ENCODE measurements at regions not wholly inside any gene's neighbourhood (a gene's known extent, or its start where the extent isn't known, plus 50 kb on each side); places are given as distances from the start of the nearest gene placed in this dataset.

GRCh38 chr3:59675495-59675894, 625.7 kb upstream of the CFAP20DC start:
- Histone ChIP-seq H3K27ac (ENCODE audit: low read depth, low read length) (no peak overlapping the region), H3K4me1 (ENCODE audit: control insufficient read depth in 3 of 3, insufficient read depth in 3 of 3, low read length in 3 of 3) (no peaks in the 10 kb centered on the region), H3K9me3 (ENCODE audit: control insufficient read depth in 3 of 3, low read length in 3 of 3) (no peaks in the 10 kb centered on the region), H3K9ac (ENCODE audit: low read depth in 1 of 3, low read length in 3 of 3) (no peak overlapping the region), H3K27me3 (ENCODE audit: control insufficient read depth in 3 of 3, insufficient read depth in 3 of 3, low read length in 3 of 3) (no peaks in the 10 kb centered on the region), H3K36me3 (ENCODE audit: control insufficient read depth in 3 of 3, insufficient read depth in 3 of 3, low read length in 3 of 3) (no peaks in the 10 kb centered on the region), H3K4me3 (ENCODE audit: low read length in 3 of 3) (no peak overlapping the region)

GRCh38 chr3:59663076-59663850, 613.4 kb upstream of the CFAP20DC start:
- Histone ChIP-seq H3K27me3 (ENCODE audit: control insufficient read depth in 3 of 3, insufficient read depth in 3 of 3, low read length in 3 of 3) (no peaks in the 10 kb centered on the region), H3K36me3 (ENCODE audit: control insufficient read depth in 3 of 3, insufficient read depth in 3 of 3, low read length in 3 of 3) (no peaks in the 10 kb centered on the region), H3K27ac (ENCODE audit: low read depth, low read length) (no peak overlapping the region), H3K4me1 (ENCODE audit: control insufficient read depth in 3 of 3, insufficient read depth in 3 of 3, low read length in 3 of 3) (no peaks in the 10 kb centered on the region), H3K9me3 (ENCODE audit: control insufficient read depth in 3 of 3, low read length in 3 of 3) (no peaks in the 10 kb centered on the region), H3K4me3 (ENCODE audit: low read length in 3 of 3) (no peak overlapping the region), H3K9ac (ENCODE audit: low read depth in 1 of 3, low read length in 3 of 3) (no peak overlapping the region)

- no peak overlapping the region for H3K4me3 ChIP-seq (ENCODE audit: low read length in 3 of 3)
- no peak overlapping the region for H3K9ac ChIP-seq (ENCODE audit: low read depth in 1 of 3, low read length in 3 of 3)
- no peaks in the 10 kb centered on the region for H3K27me3 ChIP-seq (ENCODE audit: control insufficient read depth in 3 of 3, insufficient read depth in 3 of 3, low read length in 3 of 3)
- no peak overlapping the region for H3K27ac ChIP-seq (ENCODE audit: low read depth, low read length)
- H3K9me3 ChIP-seq (ENCODE audit: control insufficient read depth in 3 of 3, low read length in 3 of 3), result no peaks in the 10 kb centered on the region
- H3K4me1 ChIP-seq (ENCODE audit: control insufficient read depth in 3 of 3, insufficient read depth in 3 of 3, low read length in 3 of 3), result no peaks in the 10 kb centered on the region
- no peaks in the 10 kb centered on the region for H3K36me3 ChIP-seq (ENCODE audit: control insufficient read depth in 3 of 3, insufficient read depth in 3 of 3, low read length in 3 of 3)
These were observed 611.2 kb upstream of the CFAP20DC start for GRCh38 chr3:59660852-59661625.

- H3K27ac ChIP-seq (ENCODE audit: low read depth, low read length), result no peak overlapping the region
- H3K36me3 ChIP-seq (ENCODE audit: control insufficient read depth in 3 of 3, insufficient read depth in 3 of 3, low read length in 3 of 3), result no peaks in the 10 kb centered on the region
- H3K4me3 ChIP-seq (ENCODE audit: low read length in 3 of 3), result no peak overlapping the region
- H3K27me3 ChIP-seq (ENCODE audit: control insufficient read depth in 3 of 3, insufficient read depth in 3 of 3, low read length in 3 of 3), result no peaks in the 10 kb centered on the region
- H3K4me1 ChIP-seq (ENCODE audit: control insufficient read depth in 3 of 3, insufficient read depth in 3 of 3, low read length in 3 of 3), result peaks cover 0 to 3% (median 0%) of the 10 kb centered on the region in 3 donors
- no peak overlapping the region for H3K9ac ChIP-seq (ENCODE audit: low read depth in 1 of 3, low read length in 3 of 3)
- no peaks in the 10 kb centered on the region for H3K9me3 ChIP-seq (ENCODE audit: control insufficient read depth in 3 of 3, low read length in 3 of 3)
These were observed 610.6 kb upstream of the CFAP20DC start for GRCh38 chr3:59660376-59660775.

- no peaks in the 10 kb centered on the region for H3K27me3 ChIP-seq (ENCODE audit: control insufficient read depth in 3 of 3, insufficient read depth in 3 of 3, low read length in 3 of 3)
- H3K9me3 ChIP-seq (ENCODE audit: control insufficient read depth in 3 of 3, low read length in 3 of 3), result no peaks in the 10 kb centered on the region
- no peak overlapping the region for H3K27ac ChIP-seq (ENCODE audit: low read depth, low read length)
- no peak overlapping the region for H3K9ac ChIP-seq (ENCODE audit: low read depth in 1 of 3, low read length in 3 of 3)
- no peak overlapping the region for H3K4me3 ChIP-seq (ENCODE audit: low read length in 3 of 3)
- H3K4me1 ChIP-seq (ENCODE audit: control insufficient read depth in 3 of 3, insufficient read depth in 3 of 3, low read length in 3 of 3), result peaks cover 0 to 9% (median 2%) of the 10 kb centered on the region in 3 donors
- no peaks in the 10 kb centered on the region for H3K36me3 ChIP-seq (ENCODE audit: control insufficient read depth in 3 of 3, insufficient read depth in 3 of 3, low read length in 3 of 3)
These were observed 609.9 kb upstream of the CFAP20DC start for GRCh38 chr3:59659755-59660154.

- Histone ChIP-seq H3K4me3 (ENCODE audit: low read length in 3 of 3) (no peak overlapping the region), H3K9me3 (ENCODE audit: control insufficient read depth in 3 of 3, low read length in 3 of 3) (no peaks in the 10 kb centered on the region), H3K27me3 (ENCODE audit: control insufficient read depth in 3 of 3, insufficient read depth in 3 of 3, low read length in 3 of 3) (no peaks in the 10 kb centered on the region), H3K36me3 (ENCODE audit: control insufficient read depth in 3 of 3, insufficient read depth in 3 of 3, low read length in 3 of 3) (no peaks in the 10 kb centered on the region), H3K27ac (ENCODE audit: low read depth, low read length) (no peak overlapping the region), H3K9ac (ENCODE audit: low read depth in 1 of 3, low read length in 3 of 3) (no peak overlapping the region), H3K4me1 (ENCODE audit: control insufficient read depth in 3 of 3, insufficient read depth in 3 of 3, low read length in 3 of 3) (peaks cover 0 to 13% (median 2%) of the 10 kb centered on the region in 3 donors)
These were observed 609.0 kb upstream of the CFAP20DC start for GRCh38 chr3:59658866-59659265.

GRCh38 chr3:59658274-59658673, 608.4 kb upstream of the CFAP20DC start:
- Histone ChIP-seq H3K36me3 (ENCODE audit: control insufficient read depth in 3 of 3, insufficient read depth in 3 of 3, low read length in 3 of 3) (no peaks in the 10 kb centered on the region), H3K4me3 (ENCODE audit: low read length in 3 of 3) (no peak overlapping the region), H3K9me3 (ENCODE audit: control insufficient read depth in 3 of 3, low read length in 3 of 3) (no peaks in the 10 kb centered on the region), H3K27me3 (ENCODE audit: control insufficient read depth in 3 of 3, insufficient read depth in 3 of 3, low read length in 3 of 3) (no peaks in the 10 kb centered on the region), H3K4me1 (ENCODE audit: control insufficient read depth in 3 of 3, insufficient read depth in 3 of 3, low read length in 3 of 3) (peaks cover 0 to 14% (median 2%) of the 10 kb centered on the region in 3 donors), H3K27ac (ENCODE audit: low read depth, low read length) (no peak overlapping the region), H3K9ac (ENCODE audit: low read depth in 1 of 3, low read length in 3 of 3) (no peak overlapping the region)

GRCh38 chr3:59655418-59656015, 605.7 kb upstream of the CFAP20DC start:
- H3K4me3 ChIP-seq (ENCODE audit: low read length in 3 of 3), result no peak overlapping the region
- H3K27ac ChIP-seq (ENCODE audit: low read depth, low read length), result no peak overlapping the region
- H3K4me1 ChIP-seq (ENCODE audit: control insufficient read depth in 3 of 3, insufficient read depth in 3 of 3, low read length in 3 of 3), result peaks cover 0 to 14% (median 2%) of the 10 kb centered on the region in 3 donors
- H3K36me3 ChIP-seq (ENCODE audit: control insufficient read depth in 3 of 3, insufficient read depth in 3 of 3, low read length in 3 of 3), result no peaks in the 10 kb centered on the region
- no peak overlapping the region for H3K9ac ChIP-seq (ENCODE audit: low read depth in 1 of 3, low read length in 3 of 3)
- H3K27me3 ChIP-seq (ENCODE audit: control insufficient read depth in 3 of 3, insufficient read depth in 3 of 3, low read length in 3 of 3), result no peaks in the 10 kb centered on the region
- H3K9me3 ChIP-seq (ENCODE audit: control insufficient read depth in 3 of 3, low read length in 3 of 3), result no peaks in the 10 kb centered on the region

- no peaks in the 10 kb centered on the region for H3K27me3 ChIP-seq (ENCODE audit: control insufficient read depth in 3 of 3, insufficient read depth in 3 of 3, low read length in 3 of 3)
- H3K4me3 ChIP-seq (ENCODE audit: low read length in 3 of 3), result no peak overlapping the region
- H3K27ac ChIP-seq (ENCODE audit: low read depth, low read length), result no peak overlapping the region
- no peaks in the 10 kb centered on the region for H3K36me3 ChIP-seq (ENCODE audit: control insufficient read depth in 3 of 3, insufficient read depth in 3 of 3, low read length in 3 of 3)
- H3K9ac ChIP-seq (ENCODE audit: low read depth in 1 of 3, low read length in 3 of 3), result no peak overlapping the region
- peaks cover 0 to 14% (median 2%) of the 10 kb centered on the region in 3 donors for H3K4me1 ChIP-seq (ENCODE audit: control insufficient read depth in 3 of 3, insufficient read depth in 3 of 3, low read length in 3 of 3)
- H3K9me3 ChIP-seq (ENCODE audit: control insufficient read depth in 3 of 3, low read length in 3 of 3), result peaks cover 0 to 3% (median 0%) of the 10 kb centered on the region in 3 donors
These were observed 604.9 kb upstream of the CFAP20DC start for GRCh38 chr3:59654480-59655417.

All from skeletal muscle tissue (tissue), 3 donors.